Heart right ventricle (tissue), 16 donors: ENCODE measurements at regions not wholly inside any gene's neighbourhood (a gene's known extent, or its start where the extent isn't known, plus 50 kb on each side); places are given as distances from the start of the nearest gene placed in this dataset.

Experiments
- ATAC-seq, 8 donors: fragments of 200-7000 bp; cut with Tn5 transposase; one replicate each; pipeline ENCODE4 v1.9.1; 2020; ENCODE audit warnings: mild to moderate bottlenecking in 8 of 8, moderate library complexity in 8 of 8, moderate number of reproducible peaks in 1 of 8
- DNase-seq, 2 donors: peaks; one replicate each; pipeline ENCODE4 v3.0.0-alpha.2; 2020
- H3K27ac ChIP-seq, 10 donors: fragments of 200-600 bp; sonication (generic) in 2 of 10; one replicate each; pipeline versions ENCODE4 v1.5.0 to v1.8.0; 2020 to 2022; ENCODE audit warnings: mild to moderate bottlenecking in 3 of 10
- H3K27me3 ChIP-seq, 7 donors: fragments of 200-600 bp; one replicate each; pipeline ENCODE4 v1.8.0; 2021 to 2022; ENCODE audit warnings: mild to moderate bottlenecking in 2 of 7
- H3K36me3 ChIP-seq, 9 donors: fragments of 200-600 bp; sonication (generic) in 1 of 9; one replicate each; pipeline versions ENCODE4 v1.5.0 to v1.8.0; 2020 to 2022; ENCODE audit warnings: mild to moderate bottlenecking in 2 of 9
- H3K4me1 ChIP-seq, 9 donors: fragments of 200-600 bp; sonication (generic) in 1 of 9; one replicate each; pipeline versions ENCODE4 v1.5.0 to v1.8.0; 2020 to 2022; ENCODE audit warnings: mild to moderate bottlenecking in 4 of 9
- H3K4me3 ChIP-seq, 10 donors: fragments of 200-600 bp; sonication (generic) in 2 of 10; one replicate each; pipeline versions ENCODE4 v1.5.0 to v1.8.0; 2020 to 2022; ENCODE audit warnings: mild to moderate bottlenecking in 7 of 10, moderate library complexity in 2 of 10
- H3K9me3 ChIP-seq, 11 donors: fragments of 200-600 bp in 10 of 11; sonication (generic) in 2 of 11; one replicate each; pipeline versions ENCODE4 v1.5.0 to v1.8.0; 2013 to 2022; ENCODE audit warnings: mild to moderate bottlenecking in 2 of 11, control low read depth in 1 of 11, moderate library complexity in 1 of 11
- WGBS, 2 donors: extraction: QIAGEN DNeasy Blood & Tissue Kit; methylation state at CpG; one replicate each; pipeline ENCODE4 v1.1.7; 2013; ENCODE audit warnings: inconsistent platforms in 1 of 2; 5-methylcytosine and 5-hydroxymethylcytosine counted together
- intact Hi-C, 10 donors: fragments of 100-400 bp; cut with DNase I; formaldehyde crosslinking; loops; one replicate each; pipeline versions ENCODE4 v1.11.1 to v1.14.2; 2022
- TF ChIP-seq, protein P1 (sequence below), 9 donors: fragments of 200-600 bp; sonication (generic) in 2 of 9; IDR thresholded peaks; one replicate each; pipeline versions ENCODE4 v1.5.0 to v1.8.0; 2021 to 2022; ENCODE audit warnings: antibody characterized with exemption in 9 of 9, mild to moderate bottlenecking in 5 of 9, moderate library complexity in 1 of 9
- donor health status: Arrhythmogenic right ventricular cardiomyopathy.
- donor health status: ischemic (EF 13 %, LVEDD 7.1; RV severe dilation, severe dysfunction).
- donor health status: healthy with polysubstance abuse.
- donor health status: DM: no; HTN: yes; CAD: no.
- donor health status: DM: no; HTN: no; CAD: no.
- donor health status: ischemic (EF 25% LVEDD 6.9; RV normal size, moderate dysfunction).
- donor health status: ischemic (EF 25% LVEDD 5.7; RV mildly dilated, moderate dysfunction).
- donor health status: healthy.
- donor health status: DM: yes; HTN: yes; CAD: no.
- donor health status: Ischemic cardiomyopathy.
- donor health status: ischemic (EF 35%, LVEDD 5.7; RV mildly dilated, moderate dysfunction).
- donor health status: nonischemic (EF 11% LVEDD 7.7; RV severe dilation, severe dysfunction).
- donor health status: DM: yes; HTN: yes; CAD: no.
- donor health status: PGD.
- donor health status: ischemic (EF 29% LVEDD 5.4; RV normal size, mild dysfunction).
- donor health status: nonischemic (EF 23%, LVEDD 6.1; RV moderate dilation, normal function).

DNA sequence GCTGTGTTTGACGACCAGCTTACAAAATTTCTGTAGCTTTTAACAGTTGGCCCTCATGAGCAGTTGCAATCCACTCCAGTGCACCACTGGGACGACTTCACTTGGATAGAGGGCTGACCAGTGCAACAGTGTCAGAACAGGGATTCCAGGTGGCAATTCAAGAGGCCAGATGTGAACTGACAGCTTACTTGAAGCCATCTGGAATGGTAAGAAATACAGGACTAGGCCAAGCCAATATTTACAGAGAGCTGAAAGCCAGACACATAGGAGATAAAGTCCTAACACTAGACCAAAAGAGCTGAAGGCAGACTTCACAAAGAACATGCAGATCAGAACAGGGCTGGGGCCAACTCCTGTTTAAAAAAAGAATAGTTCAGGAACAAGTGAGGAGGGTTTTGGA is 93.5 kb upstream of the NFIA start:
- TF ChIP-seq, protein P1, sequence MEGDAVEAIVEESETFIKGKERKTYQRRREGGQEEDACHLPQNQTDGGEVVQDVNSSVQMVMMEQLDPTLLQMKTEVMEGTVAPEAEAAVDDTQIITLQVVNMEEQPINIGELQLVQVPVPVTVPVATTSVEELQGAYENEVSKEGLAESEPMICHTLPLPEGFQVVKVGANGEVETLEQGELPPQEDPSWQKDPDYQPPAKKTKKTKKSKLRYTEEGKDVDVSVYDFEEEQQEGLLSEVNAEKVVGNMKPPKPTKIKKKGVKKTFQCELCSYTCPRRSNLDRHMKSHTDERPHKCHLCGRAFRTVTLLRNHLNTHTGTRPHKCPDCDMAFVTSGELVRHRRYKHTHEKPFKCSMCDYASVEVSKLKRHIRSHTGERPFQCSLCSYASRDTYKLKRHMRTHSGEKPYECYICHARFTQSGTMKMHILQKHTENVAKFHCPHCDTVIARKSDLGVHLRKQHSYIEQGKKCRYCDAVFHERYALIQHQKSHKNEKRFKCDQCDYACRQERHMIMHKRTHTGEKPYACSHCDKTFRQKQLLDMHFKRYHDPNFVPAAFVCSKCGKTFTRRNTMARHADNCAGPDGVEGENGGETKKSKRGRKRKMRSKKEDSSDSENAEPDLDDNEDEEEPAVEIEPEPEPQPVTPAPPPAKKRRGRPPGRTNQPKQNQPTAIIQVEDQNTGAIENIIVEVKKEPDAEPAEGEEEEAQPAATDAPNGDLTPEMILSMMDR (IDR thresholded peaks at IDR 0.05) = no peak
- Histone ChIP-seq H3K27ac (peak overlapping the region in 9 of 10 donors; percentile 36 to 86 (median 72)), H3K4me1 (peaks cover 3 to 50% (median 26%) of the 10 kb centered on the region in 9 donors), H3K36me3 (no peaks in the 10 kb centered on the region), H3K9me3 (no peaks in the 10 kb centered on the region), H3K4me3 (no peak overlapping the region), H3K27me3 (no peaks in the 10 kb centered on the region)
- DNase-seq = peak in 1 of 2 donors; percentile 34
- peak; percentile 7 to 71 (median 34) for ATAC-seq
- 63 to 69% methylated on average over 2 of the region's 2 CpGs for WGBS, 2 donors
- intact Hi-C loops = loop anchor here in 1 of 10 donors (10.0 kb wide), 1 partner anchor 456 kb away; no protein-coding TSS in a partner anchor

DNA sequence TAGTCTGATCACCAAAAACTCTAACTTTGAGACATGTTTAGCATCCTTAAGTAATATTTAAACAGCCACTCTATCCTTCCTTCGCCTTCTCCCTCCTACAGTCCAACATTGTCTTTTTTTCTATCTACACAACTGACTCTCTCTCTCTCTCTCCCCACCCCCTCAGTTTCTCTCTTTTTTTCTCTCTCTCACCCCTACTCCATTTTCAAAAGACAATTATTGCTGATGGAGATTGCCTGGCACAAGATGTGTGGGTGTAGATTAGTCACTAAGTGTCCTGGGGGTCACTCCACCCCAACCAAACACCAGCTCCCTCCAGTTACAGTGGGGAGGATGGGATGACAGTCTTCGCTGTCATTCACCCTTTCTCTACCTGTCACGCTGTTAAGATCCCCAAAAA is 94.5 kb upstream of the NFIA start:
- DNase-seq (no peak), ATAC-seq (no peak)
- WGBS, 2 donors = 100% methylated on average over 3 of the region's 3 CpGs
- intact Hi-C loops = loop anchor here in 1 of 10 donors (10.0 kb wide), 1 partner anchor 457 kb away; no protein-coding TSS in a partner anchor
- no peaks in the 10 kb centered on the region for H3K36me3 ChIP-seq
- TF ChIP-seq, protein P1 (IDR thresholded peaks at IDR 0.05) = no peak
- H3K27me3 ChIP-seq = no peaks in the 10 kb centered on the region
- no peaks in the 10 kb centered on the region for H3K9me3 ChIP-seq
- peaks cover 7 to 58% (median 30%) of the 10 kb centered on the region in 9 donors for H3K4me1 ChIP-seq
- H3K27ac ChIP-seq = peak overlapping the region in 4 of 10 donors; percentile 31 to 86 (median 70)
- no peak overlapping the region for H3K4me3 ChIP-seq

DNA sequence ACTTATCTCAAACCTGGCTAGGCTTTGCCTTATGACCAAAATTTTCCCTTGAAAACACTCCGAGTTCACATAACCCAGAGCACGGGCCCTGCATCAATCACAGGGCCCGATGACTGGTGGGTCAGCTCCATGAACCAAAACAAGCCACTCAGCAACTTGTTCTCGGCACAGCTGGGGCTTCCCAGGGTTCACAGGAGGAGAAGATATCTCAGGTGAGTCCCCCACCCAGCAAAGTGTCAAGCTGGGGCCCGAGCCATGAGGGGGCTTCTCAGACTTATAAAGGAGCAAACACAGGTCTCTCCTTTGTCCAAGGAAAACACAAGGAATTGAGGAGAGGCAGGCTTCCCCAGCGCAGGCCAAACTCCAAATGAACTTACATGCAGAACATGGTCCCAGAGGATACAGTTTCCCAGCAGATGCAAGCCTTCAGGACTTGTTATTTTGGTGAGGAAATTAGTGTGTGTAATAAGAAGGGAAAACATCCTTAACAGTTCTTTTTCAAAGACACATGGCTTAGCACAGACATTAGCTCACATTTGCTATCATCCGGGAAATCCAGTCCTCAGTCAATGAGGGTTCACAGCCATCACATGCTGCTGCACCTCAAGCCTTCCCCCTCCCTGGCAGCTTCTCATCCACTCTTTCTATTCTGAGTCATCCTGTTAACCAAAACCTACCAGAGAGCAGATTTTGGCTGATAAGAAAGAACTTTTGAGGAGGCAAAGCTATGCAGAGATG is 98.1 kb upstream of the NFIA start:
- WGBS, 2 donors = 55 to 64% methylated on average over 7 of the region's 7 CpGs
- ATAC-seq = peak; percentile 80 to 88 (median 84)
- Histone ChIP-seq H3K36me3 (no peaks in the 10 kb centered on the region), H3K27ac (peak overlapping the region; percentile 58 to 84 (median 76)), H3K4me1 (peaks cover under 1 to 38% (median 15%) of the 10 kb centered on the region in 9 donors), H3K27me3 (no peaks in the 10 kb centered on the region), H3K4me3 (no peak overlapping the region), H3K9me3 (no peaks in the 10 kb centered on the region)
- TF ChIP-seq, protein P1 (IDR thresholded peaks at IDR 0.05) = no peak
- DNase-seq = peak; percentile 37 to 71
- intact Hi-C loops = loop anchor here in 1 of 10 donors (5.0 to 10.0 kb wide), 2 partner anchors 461 to 653 kb away; no protein-coding TSS in a partner anchor

DNA sequence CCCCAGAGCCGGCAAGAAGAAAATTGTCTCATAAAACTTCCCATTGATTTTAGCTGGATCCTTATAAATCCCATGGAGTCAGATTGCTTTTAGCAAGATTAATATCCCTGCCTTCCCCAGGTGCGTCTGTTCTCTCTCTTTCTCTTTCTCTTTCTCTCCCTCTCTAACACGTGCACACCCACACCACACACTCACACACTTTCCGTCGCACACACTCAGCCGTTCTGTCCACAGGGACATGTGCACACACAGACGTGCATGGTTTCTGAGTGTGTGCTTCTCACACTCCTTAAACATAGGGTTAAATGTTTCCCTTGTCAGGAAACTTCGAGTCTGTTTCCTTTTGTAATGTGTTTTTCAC is 98.7 kb upstream of the NFIA start:
- Histone ChIP-seq H3K27ac (peak overlapping the region; percentile 58 to 84 (median 76)), H3K9me3 (no peaks in the 10 kb centered on the region), H3K27me3 (no peaks in the 10 kb centered on the region), H3K4me1 (peaks cover 0 to 34% (median 11%) of the 10 kb centered on the region in 9 donors), H3K36me3 (no peaks in the 10 kb centered on the region), H3K4me3 (no peak overlapping the region)
- ATAC-seq = peak in 1 of 8 donors; percentile 38
- WGBS, 2 donors = 61 to 68% methylated on average over 8 of the region's 8 CpGs
- DNase-seq = no peak
- intact Hi-C loops = loop anchor here in 1 of 10 donors (5.0 to 10.0 kb wide), 2 partner anchors 461 to 654 kb away; no protein-coding TSS in a partner anchor
- TF ChIP-seq, protein P1 (IDR thresholded peaks at IDR 0.05) = no peak
